Stimulated activated naive CD8-positive, alpha-beta T cell treated with anti-CD3 and anti-CD28 coated beads, Interleukin-15, Interleukin-2, amounts not matched to agents 100 ng/mL and 50 ng/mL, for 24 hours (primary cell): ENCODE measurements at regions not wholly inside any gene's neighbourhood (a gene's known extent, or its start where the extent isn't known, plus 50 kb on each side); places are given as distances from the start of the nearest gene placed in this dataset.

ENCODE experiments used
- H3K27ac Mint-ChIP-seq: one replicate; pipeline ENCODE4 v1.8.0; 2021; ENCODE audit warnings: mild to moderate bottlenecking, mixed read lengths
- H3K27me3 Mint-ChIP-seq: one replicate; pipeline ENCODE4 v1.8.0; 2021; ENCODE audit warnings: mixed read lengths
- H3K36me3 Mint-ChIP-seq: one replicate; pipeline ENCODE4 v1.8.0; 2021; ENCODE audit warnings: low read depth, mixed read lengths
- H3K4me1 Mint-ChIP-seq: one replicate; pipeline ENCODE4 v1.8.0; 2021; ENCODE audit warnings: low read depth, mixed read lengths
- H3K4me3 Mint-ChIP-seq: one replicate; pipeline ENCODE4 v1.8.0; 2021; ENCODE audit warnings: mild to moderate bottlenecking, mixed read lengths
- H3K9me3 Mint-ChIP-seq: one replicate; pipeline ENCODE4 v1.8.0; 2021; ENCODE audit warnings: mixed read lengths

- Mint-ChIP-seq H3K9me3 (peaks cover 11% of the 10 kb centered on the region), H3K36me3 (no peaks in the 10 kb centered on the region), H3K4me3 (no peak overlapping the region), H3K4me1 (peaks cover 11% of the 10 kb centered on the region), H3K27me3 (no peaks in the 10 kb centered on the region), H3K27ac (no peak overlapping the region)
These were observed 145.0 kb upstream of the DMAC1 start for GRCh38 chr9:7944572-7944971.

- Mint-ChIP-seq H3K4me3 (no peak overlapping the region), H3K27ac (no peak overlapping the region), H3K36me3 (no peaks in the 10 kb centered on the region), H3K9me3 (peaks cover 14% of the 10 kb centered on the region), H3K27me3 (no peaks in the 10 kb centered on the region), H3K4me1 (peaks cover 22% of the 10 kb centered on the region)
These were observed 138.3 kb upstream of the DMAC1 start for GRCh38 chr9:7937761-7938491.

GRCh38 chr9:7936996-7937395 is 137.4 kb upstream of the DMAC1 start:
- Mint-ChIP-seq H3K4me1 (peaks cover 22% of the 10 kb centered on the region), H3K36me3 (no peaks in the 10 kb centered on the region), H3K27ac (no peak overlapping the region), H3K27me3 (no peaks in the 10 kb centered on the region), H3K4me3 (no peak overlapping the region), H3K9me3 (peaks cover 14% of the 10 kb centered on the region)

- H3K9me3 Mint-ChIP-seq: peaks cover 14% of the 10 kb centered on the region
- peaks cover 22% of the 10 kb centered on the region for H3K4me1 Mint-ChIP-seq
- H3K27me3 Mint-ChIP-seq: no peaks in the 10 kb centered on the region
- no peaks in the 10 kb centered on the region for H3K36me3 Mint-ChIP-seq
- H3K4me3 Mint-ChIP-seq: peak overlapping the region; percentile 21
- peak overlapping the region; percentile 69 for H3K27ac Mint-ChIP-seq
These were observed 136.6 kb upstream of the DMAC1 start for GRCh38 chr9:7936163-7936562.

GRCh38 chr9:7935681-7936080 is 136.1 kb upstream of the DMAC1 start:
- Mint-ChIP-seq H3K27me3 (no peaks in the 10 kb centered on the region), H3K9me3 (peaks cover 13% of the 10 kb centered on the region), H3K4me3 (peak overlapping the region; percentile 59), H3K36me3 (no peaks in the 10 kb centered on the region), H3K27ac (peak overlapping the region; percentile 69), H3K4me1 (peaks cover 26% of the 10 kb centered on the region)

GRCh38 chr9:7932767-7933166 is 133.2 kb upstream of the DMAC1 start:
- no peak overlapping the region for H3K4me3 Mint-ChIP-seq
- H3K36me3 Mint-ChIP-seq: no peaks in the 10 kb centered on the region
- no peaks in the 10 kb centered on the region for H3K9me3 Mint-ChIP-seq
- H3K27me3 Mint-ChIP-seq: no peaks in the 10 kb centered on the region
- no peak overlapping the region for H3K27ac Mint-ChIP-seq
- H3K4me1 Mint-ChIP-seq: peaks cover 27% of the 10 kb centered on the region

- no peaks in the 10 kb centered on the region for H3K27me3 Mint-ChIP-seq
- no peaks in the 10 kb centered on the region for H3K9me3 Mint-ChIP-seq
- H3K27ac Mint-ChIP-seq: no peak overlapping the region
- H3K4me3 Mint-ChIP-seq: no peak overlapping the region
- peaks cover 9% of the 10 kb centered on the region for H3K4me1 Mint-ChIP-seq
- no peaks in the 10 kb centered on the region for H3K36me3 Mint-ChIP-seq
These were observed 131.0 kb upstream of the DMAC1 start for GRCh38 chr9:7930613-7931012.

- Mint-ChIP-seq H3K27me3 (no peaks in the 10 kb centered on the region), H3K9me3 (no peaks in the 10 kb centered on the region), H3K36me3 (no peaks in the 10 kb centered on the region), H3K4me3 (no peak overlapping the region), H3K4me1 (peaks cover 4% of the 10 kb centered on the region), H3K27ac (no peak overlapping the region)
These were observed 122.1 kb upstream of the DMAC1 start for GRCh38 chr9:7921545-7922197.

- Mint-ChIP-seq H3K36me3 (no peaks in the 10 kb centered on the region), H3K27me3 (no peaks in the 10 kb centered on the region), H3K4me3 (no peak overlapping the region), H3K4me1 (no peaks in the 10 kb centered on the region), H3K27ac (no peak overlapping the region), H3K9me3 (no peaks in the 10 kb centered on the region)
These were observed 112.5 kb upstream of the DMAC1 start for GRCh38 chr9:7912037-7912535.

GRCh38 chr9:7910426-7911020 is 110.9 kb upstream of the DMAC1 start:
- no peak overlapping the region for H3K4me3 Mint-ChIP-seq

GRCh38 chr9:7909537-7909936 is 110.0 kb upstream of the DMAC1 start:
- peaks cover 4% of the 10 kb centered on the region for H3K4me1 Mint-ChIP-seq
- no peaks in the 10 kb centered on the region for H3K27me3 Mint-ChIP-seq
- H3K4me3 Mint-ChIP-seq: no peak overlapping the region
- no peak overlapping the region for H3K27ac Mint-ChIP-seq
- H3K36me3 Mint-ChIP-seq: no peaks in the 10 kb centered on the region
- H3K9me3 Mint-ChIP-seq: no peaks in the 10 kb centered on the region

More at GRCh38 chr9:7910426-7911020, 110.9 kb upstream of the DMAC1 start:
- H3K4me1 Mint-ChIP-seq: peaks cover 4% of the 10 kb centered on the region
- H3K27me3 Mint-ChIP-seq: no peaks in the 10 kb centered on the region
- H3K36me3 Mint-ChIP-seq: no peaks in the 10 kb centered on the region
- H3K27ac Mint-ChIP-seq: no peak overlapping the region
- no peaks in the 10 kb centered on the region for H3K9me3 Mint-ChIP-seq

GRCh38 chr9:7907551-7908337 is 108.2 kb upstream of the DMAC1 start:
- no peaks in the 10 kb centered on the region for H3K27me3 Mint-ChIP-seq
- H3K4me1 Mint-ChIP-seq: peaks cover 4% of the 10 kb centered on the region
- no peak overlapping the region for H3K4me3 Mint-ChIP-seq
- no peaks in the 10 kb centered on the region for H3K9me3 Mint-ChIP-seq
- H3K27ac Mint-ChIP-seq: no peak overlapping the region
- no peaks in the 10 kb centered on the region for H3K36me3 Mint-ChIP-seq

GRCh38 chr9:7906783-7907550 is 107.4 kb upstream of the DMAC1 start:
- Mint-ChIP-seq H3K4me1 (peaks cover 4% of the 10 kb centered on the region), H3K36me3 (no peaks in the 10 kb centered on the region), H3K27ac (no peak overlapping the region), H3K27me3 (no peaks in the 10 kb centered on the region), H3K4me3 (no peak overlapping the region), H3K9me3 (no peaks in the 10 kb centered on the region)

- Mint-ChIP-seq H3K4me1 (no peaks in the 10 kb centered on the region), H3K27me3 (no peaks in the 10 kb centered on the region), H3K9me3 (no peaks in the 10 kb centered on the region), H3K36me3 (no peaks in the 10 kb centered on the region), H3K4me3 (no peak overlapping the region), H3K27ac (no peak overlapping the region)
These were observed 102.0 kb upstream of the DMAC1 start for GRCh38 chr9:7901621-7902020.
